ENCODE measurements at regions not wholly inside any gene's neighbourhood (a gene's known extent, or its start where the extent isn't known, plus 50 kb on each side); places are given as distances from the start of the nearest gene placed in this dataset.

DNA sequence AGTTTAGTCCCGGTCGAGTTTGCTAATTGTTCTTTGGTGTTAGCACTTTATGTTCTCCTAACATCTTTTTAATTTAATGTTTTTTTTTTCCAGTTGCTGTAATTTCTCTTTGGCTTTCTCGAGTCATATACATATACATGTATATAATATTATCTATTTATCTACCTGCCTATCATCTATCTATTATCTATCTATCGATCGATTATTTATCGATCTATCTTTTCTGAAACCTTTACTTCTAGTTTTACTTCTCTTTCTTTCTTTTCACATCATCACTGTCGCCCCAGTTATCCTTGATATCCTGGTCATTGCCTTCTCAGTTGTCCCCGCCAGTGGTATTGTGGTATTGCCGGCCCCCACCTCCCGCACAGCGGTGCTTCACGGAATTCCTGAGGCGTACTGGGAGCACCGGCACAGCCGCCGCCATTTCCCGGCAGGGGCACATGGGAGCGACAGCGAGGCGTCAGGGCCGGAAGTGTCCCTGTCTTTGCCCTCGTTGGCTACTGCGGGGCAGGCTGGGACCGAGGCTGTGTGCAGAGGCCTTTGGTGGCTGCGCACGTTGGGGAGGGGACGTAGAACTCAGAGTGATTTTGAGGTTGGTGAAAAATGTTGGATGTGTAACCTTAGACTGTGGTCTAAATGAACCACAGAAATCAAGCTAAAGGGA is 101.1 kb downstream of the NUF2 start:
- H3K4me3 ChIP-seq (ENCODE audit: control insufficient read depth, low read depth, low read length) = no peak overlapping the region
- TF ChIP-seq, protein P1, sequence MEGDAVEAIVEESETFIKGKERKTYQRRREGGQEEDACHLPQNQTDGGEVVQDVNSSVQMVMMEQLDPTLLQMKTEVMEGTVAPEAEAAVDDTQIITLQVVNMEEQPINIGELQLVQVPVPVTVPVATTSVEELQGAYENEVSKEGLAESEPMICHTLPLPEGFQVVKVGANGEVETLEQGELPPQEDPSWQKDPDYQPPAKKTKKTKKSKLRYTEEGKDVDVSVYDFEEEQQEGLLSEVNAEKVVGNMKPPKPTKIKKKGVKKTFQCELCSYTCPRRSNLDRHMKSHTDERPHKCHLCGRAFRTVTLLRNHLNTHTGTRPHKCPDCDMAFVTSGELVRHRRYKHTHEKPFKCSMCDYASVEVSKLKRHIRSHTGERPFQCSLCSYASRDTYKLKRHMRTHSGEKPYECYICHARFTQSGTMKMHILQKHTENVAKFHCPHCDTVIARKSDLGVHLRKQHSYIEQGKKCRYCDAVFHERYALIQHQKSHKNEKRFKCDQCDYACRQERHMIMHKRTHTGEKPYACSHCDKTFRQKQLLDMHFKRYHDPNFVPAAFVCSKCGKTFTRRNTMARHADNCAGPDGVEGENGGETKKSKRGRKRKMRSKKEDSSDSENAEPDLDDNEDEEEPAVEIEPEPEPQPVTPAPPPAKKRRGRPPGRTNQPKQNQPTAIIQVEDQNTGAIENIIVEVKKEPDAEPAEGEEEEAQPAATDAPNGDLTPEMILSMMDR (IDR thresholded peaks at IDR 0.05; ENCODE audit: control insufficient read depth, insufficient read depth, low read depth, low read length, missing control alignments) = no peak
- DNase-seq (ENCODE audit: low read depth) = no peak

DNA sequence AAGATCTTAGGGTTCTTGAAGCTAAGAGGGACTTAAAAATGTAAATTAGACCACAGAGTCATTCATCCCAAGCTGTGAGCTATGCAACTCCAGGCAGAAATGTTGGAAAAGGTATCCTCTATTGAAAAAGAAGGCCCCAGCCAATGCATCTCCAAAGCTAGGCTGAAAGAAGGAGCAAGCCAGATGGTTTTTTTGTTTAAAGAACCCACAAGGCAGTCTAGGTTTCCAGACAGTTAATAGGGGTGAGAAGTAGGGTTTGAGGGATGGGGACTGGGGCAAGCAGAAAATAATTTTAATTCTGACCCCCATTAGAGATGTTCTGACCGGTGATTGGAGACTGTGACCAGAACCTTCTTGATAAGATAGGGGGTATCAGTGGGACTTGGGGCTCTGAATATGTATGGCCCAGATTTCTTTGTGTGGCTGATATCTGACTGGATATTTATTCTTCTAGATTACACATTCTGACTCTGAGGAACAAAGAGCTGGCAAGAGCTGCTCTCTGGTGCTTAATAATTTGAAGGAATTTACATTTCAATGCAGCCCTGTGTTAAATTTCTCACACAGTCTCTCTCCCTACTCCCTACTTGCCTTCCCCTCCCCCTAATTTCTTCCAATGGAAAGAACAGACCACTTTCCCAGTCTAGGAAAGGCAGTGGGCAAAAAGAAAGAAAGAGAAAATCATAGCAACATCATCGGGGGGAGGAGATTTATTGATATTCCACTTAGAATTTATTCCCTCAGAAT is 104.9 kb downstream of the NUF2 start:
- H3K4me3 ChIP-seq (ENCODE audit: control insufficient read depth, low read depth, low read length) = no peak overlapping the region
- no peak for DNase-seq (ENCODE audit: low read depth)
- TF ChIP-seq, protein P1 (IDR thresholded peaks at IDR 0.05; ENCODE audit: control insufficient read depth, insufficient read depth, low read depth, low read length, missing control alignments) = no peak

DNA sequence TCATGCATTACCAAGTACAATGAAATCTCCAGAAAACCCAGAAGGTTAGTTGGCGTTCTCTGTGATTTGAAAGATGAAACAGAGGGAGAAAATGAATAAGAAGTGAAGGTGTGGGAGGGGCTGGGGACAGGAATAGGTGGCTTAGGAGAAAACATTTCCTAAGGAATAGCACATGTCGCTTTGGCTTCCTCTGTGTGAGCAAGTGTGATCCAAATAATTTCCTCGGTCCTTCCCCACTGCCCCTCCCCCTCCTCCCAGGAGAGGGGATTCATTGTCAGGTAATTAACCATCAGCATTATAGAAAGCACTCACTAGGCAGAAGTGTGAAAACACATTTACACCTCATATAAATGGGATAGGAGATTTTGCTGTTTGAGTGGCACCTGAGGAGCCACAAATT is 105.5 kb downstream of the NUF2 start:
- H3K4me3 ChIP-seq (ENCODE audit: control insufficient read depth, low read depth, low read length) = no peak overlapping the region
- TF ChIP-seq, protein P1 (IDR thresholded peaks at IDR 0.05; ENCODE audit: control insufficient read depth, insufficient read depth, low read depth, low read length, missing control alignments) = no peak
- no peak for DNase-seq (ENCODE audit: low read depth)

DNA sequence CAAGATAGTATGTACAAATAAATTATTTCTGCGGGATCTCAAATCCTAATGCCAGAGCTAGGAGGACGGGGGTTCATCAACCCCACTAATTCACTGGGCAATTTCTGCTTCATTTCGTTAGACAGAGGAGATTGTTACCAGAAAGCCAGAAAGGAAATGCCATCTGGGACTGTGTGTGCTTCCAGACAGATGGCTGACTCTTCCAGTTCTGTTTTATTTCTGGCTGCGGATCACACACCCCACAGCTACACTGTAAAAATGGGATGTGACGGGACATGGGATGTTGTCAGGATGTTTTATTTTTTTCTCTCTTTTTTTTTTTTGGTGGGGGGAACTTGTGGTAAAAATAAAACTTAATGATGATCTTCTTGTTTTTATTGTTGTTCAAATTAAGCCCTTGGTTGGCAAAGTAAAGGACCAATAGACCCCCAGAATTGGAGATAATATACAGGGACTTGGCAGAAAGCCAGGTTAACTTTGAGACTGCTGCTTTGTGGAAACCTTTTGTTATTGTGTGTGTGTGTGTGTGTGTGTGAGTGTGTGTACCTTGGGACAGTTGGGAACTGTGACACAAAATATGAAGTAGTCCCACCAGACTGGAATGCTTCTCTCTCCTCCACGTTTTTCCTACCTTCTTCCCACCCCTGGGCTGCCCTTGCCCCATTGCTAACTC is 114.5 kb downstream of the NUF2 start:
- TF ChIP-seq, protein P1 (IDR thresholded peaks at IDR 0.05; ENCODE audit: control insufficient read depth, insufficient read depth, low read depth, low read length, missing control alignments) = no peak
- no peak for DNase-seq (ENCODE audit: low read depth)
- no peak overlapping the region for H3K4me3 ChIP-seq (ENCODE audit: control insufficient read depth, low read depth, low read length)

DNA sequence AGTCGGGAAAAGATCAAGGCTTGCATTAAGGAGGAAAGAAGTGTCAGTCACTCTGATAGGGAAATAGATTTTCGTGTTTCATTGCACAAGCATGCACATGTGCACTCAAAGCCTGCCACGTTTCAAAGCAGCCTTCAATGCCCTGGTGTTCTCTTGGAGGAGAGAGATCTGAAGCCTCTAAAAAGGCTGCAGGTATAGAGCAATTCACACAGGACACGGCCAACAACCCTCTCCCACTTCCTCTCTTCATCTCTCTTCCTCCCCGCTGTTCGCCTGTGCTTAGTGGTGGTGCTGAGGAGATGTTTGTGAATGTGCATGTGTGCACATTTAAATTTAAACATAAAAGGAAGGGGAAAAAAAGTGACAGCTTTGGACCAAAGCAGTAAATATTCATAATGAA is 117.7 kb downstream of the NUF2 start:
- no peak overlapping the region for H3K4me3 ChIP-seq (ENCODE audit: control insufficient read depth, low read depth, low read length)
- no peak for DNase-seq (ENCODE audit: low read depth)
- TF ChIP-seq, protein P1 (IDR thresholded peaks at IDR 0.05; ENCODE audit: control insufficient read depth, insufficient read depth, low read depth, low read length, missing control alignments) = no peak

DNA sequence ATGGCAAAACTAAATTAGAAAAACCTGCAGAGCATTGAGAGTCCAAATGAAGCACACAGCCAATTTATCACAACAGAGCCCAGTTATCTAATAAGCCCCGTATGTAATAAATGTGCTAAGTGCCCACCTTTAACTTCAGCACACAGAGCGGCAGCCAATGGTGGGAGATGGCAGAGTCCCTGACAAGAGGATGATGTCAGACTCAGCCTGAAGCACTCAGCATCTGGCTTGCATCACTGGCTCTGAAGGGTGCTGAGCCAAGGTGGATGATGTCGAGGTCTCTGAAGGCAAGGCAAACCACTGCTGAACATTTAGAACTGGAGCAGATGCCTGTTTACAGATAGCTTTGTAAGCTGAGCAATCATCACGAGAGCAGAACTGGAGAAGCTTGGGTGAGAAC is 118.3 kb downstream of the NUF2 start:
- no peak overlapping the region for H3K4me3 ChIP-seq (ENCODE audit: control insufficient read depth, low read depth, low read length)
- TF ChIP-seq, protein P1 (IDR thresholded peaks at IDR 0.05; ENCODE audit: control insufficient read depth, insufficient read depth, low read depth, low read length, missing control alignments) = no peak
- no peak for DNase-seq (ENCODE audit: low read depth)
